Kidney (tissue), 13 donors: ENCODE measurements at regions not wholly inside any gene's neighbourhood (a gene's known extent, or its start where the extent isn't known, plus 50 kb on each side); places are given as distances from the start of the nearest gene placed in this dataset.

ENCODE experiments used
- DNase-seq, 5 donors: peaks; one replicate each; pipeline ENCODE4 v3.0.0-alpha.2; 2013 to 2020
- FAIRE-seq: peaks from 2 replicates; lab custom pipeline; 2012; peaks lifted over from hg19 to GRCh38; lab: Jason Lieb, UNC
- H3K27ac ChIP-seq, 2 donors: one replicate each; pipeline ENCODE4 v1.7.0; 2013; ENCODE audit warnings: low read depth in 2 of 2, low read length in 2 of 2, inconsistent platforms in 1 of 2
- H3K27me3 ChIP-seq: one replicate; pipeline ENCODE4 v1.7.1; 2013; ENCODE audit warnings: low read length, inconsistent platforms; ENCODE audit not compliant: control insufficient read depth, insufficient read depth
- H3K36me3 ChIP-seq, 3 donors: one replicate each; pipeline versions ENCODE4 v1.7.0 to v1.7.1; 2013; ENCODE audit warnings: low read length in 3 of 3, control low read depth in 1 of 3, inconsistent platforms in 1 of 3; ENCODE audit not compliant: insufficient read depth in 3 of 3, control insufficient read depth in 2 of 3
- H3K4me1 ChIP-seq, 3 donors: one replicate each; pipeline versions ENCODE4 v1.7.0 to v1.7.1; 2013; ENCODE audit warnings: low read length in 3 of 3, inconsistent platforms in 1 of 3, low read depth in 1 of 3; ENCODE audit not compliant: control insufficient read depth in 2 of 3, insufficient read depth in 2 of 3
- H3K4me3 ChIP-seq, 3 donors: one replicate each; pipeline versions ENCODE4 v1.7.0 to v1.8.1; 2013; ENCODE audit warnings: low read length in 3 of 3, control low read depth in 1 of 3, inconsistent platforms in 1 of 3
- H3K9ac ChIP-seq, 3 donors: one replicate each; pipeline versions ENCODE4 v1.7.0 to v1.7.1; 2013; ENCODE audit warnings: low read length in 3 of 3, control low read depth in 1 of 3, inconsistent platforms in 1 of 3
- H3K9me3 ChIP-seq, 3 donors: one replicate each; pipeline versions ENCODE4 v1.7.0 to v1.7.1; 2013; ENCODE audit warnings: low read length in 3 of 3, control low read depth in 1 of 3, inconsistent platforms in 1 of 3; ENCODE audit not compliant: control insufficient read depth in 2 of 3, insufficient read depth in 1 of 3
- CTCF ChIP-seq: IDR thresholded peaks from 3 replicates; pipeline ENCODE4 v1.5.1; 2012; ENCODE audit warnings: mild to moderate bottlenecking, moderate library complexity, borderline replicate concordance; ENCODE audit not compliant: insufficient read depth; ENCODE audit errors: extremely low read depth
- intact Hi-C: fragments of 100-400 bp; cut with DNase I; formaldehyde crosslinking; loops from one replicate; pipeline ENCODE4 v1.11.1; 2022
- donor health status: control.
- donor health status: control.
- donor health status: control.
- donor health status: control.
- donor health status: control.
- donor health status: DM: yes; HTN: yes; CAD: no.
- donor health status: Normal renal cell carcinoma (clear cell type).

GRCh38 chr2:41543726-41544125 lies 504.1 kb upstream of the PKDCC start:
- Histone ChIP-seq H3K4me3 (no peak overlapping the region), H3K36me3 (no peaks in the 10 kb centered on the region), H3K27ac (no peak overlapping the region), H3K27me3 (no peaks in the 10 kb centered on the region), H3K9ac (no peak overlapping the region), H3K4me1 (peaks cover 0 to 7% (median 0%) of the 10 kb centered on the region in 3 donors), H3K9me3 (no peaks in the 10 kb centered on the region)
- intact Hi-C loops: no loop called here
- no peak for TF ChIP-seq CTCF
- FAIRE-seq (no peak), DNase-seq (no peak)

- Histone ChIP-seq H3K4me3 (no peak overlapping the region), H3K27ac (no peak overlapping the region), H3K36me3 (no peaks in the 10 kb centered on the region), H3K27me3 (no peaks in the 10 kb centered on the region), H3K4me1 (peaks cover 0 to 7% (median 0%) of the 10 kb centered on the region in 3 donors), H3K9me3 (no peaks in the 10 kb centered on the region), H3K9ac (no peak overlapping the region)
- no peak for TF ChIP-seq CTCF
- no peak for DNase-seq
- FAIRE-seq: no peak
- intact Hi-C loops: no loop called here
Measured at GRCh38 chr2:41544709-41545108, 503.1 kb upstream of the PKDCC start.

DNA sequence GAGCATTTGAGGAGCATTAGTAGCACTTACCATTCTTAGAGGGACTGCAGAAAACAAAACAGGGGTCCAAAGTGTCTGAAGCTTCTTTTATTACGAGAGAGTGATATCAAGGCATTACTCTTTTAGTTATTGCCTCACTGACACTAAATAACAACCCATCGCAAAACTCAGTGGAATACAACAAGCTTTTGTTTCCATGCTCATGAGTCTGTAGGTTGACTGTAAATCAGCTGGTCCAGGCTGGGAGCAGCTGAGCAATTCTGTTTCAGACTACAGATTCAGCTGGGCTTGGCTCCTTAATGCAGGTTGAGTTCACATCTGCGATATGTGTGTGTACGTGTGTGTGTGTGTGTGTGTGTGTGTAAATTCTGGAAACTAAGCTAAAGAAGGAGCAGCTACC lies 501.8 kb upstream of the PKDCC start:
- no peak for TF ChIP-seq CTCF
- Histone ChIP-seq H3K4me1 (peaks cover 0 to 2% (median 0%) of the 10 kb centered on the region in 3 donors), H3K9me3 (no peaks in the 10 kb centered on the region), H3K9ac (no peak overlapping the region), H3K27ac (no peak overlapping the region), H3K36me3 (no peaks in the 10 kb centered on the region), H3K4me3 (no peak overlapping the region), H3K27me3 (no peaks in the 10 kb centered on the region)
- FAIRE-seq (no peak), DNase-seq (no peak)
- intact Hi-C loops: no loop called here

DNA sequence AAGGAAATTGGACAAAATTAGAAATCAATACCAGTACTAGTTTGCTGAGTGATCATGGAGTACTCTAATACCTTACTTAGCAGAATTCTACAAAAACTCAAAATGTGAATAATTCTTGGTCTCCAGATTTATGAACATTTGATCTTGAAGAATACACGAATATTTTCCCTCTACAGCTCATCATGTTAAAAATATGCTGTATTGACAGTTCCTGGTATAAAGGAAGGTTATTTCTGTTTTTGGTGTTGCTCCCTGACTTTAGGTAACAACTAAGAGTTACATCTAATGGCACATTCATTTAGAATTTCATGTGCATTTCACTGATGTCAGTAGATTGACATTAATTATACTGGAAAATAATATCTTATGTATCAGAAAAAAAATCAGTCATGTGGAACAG lies 479.2 kb upstream of the PKDCC start:
- FAIRE-seq (no peak), DNase-seq (no peak)
- H3K36me3 ChIP-seq: no peaks in the 10 kb centered on the region
- intact Hi-C loops: no loop called here
- H3K9me3 ChIP-seq: no peaks in the 10 kb centered on the region
- TF ChIP-seq CTCF: no peak
- no peaks in the 10 kb centered on the region for H3K4me1 ChIP-seq
- no peak overlapping the region for H3K27ac ChIP-seq
- no peak overlapping the region for H3K4me3 ChIP-seq
- no peaks in the 10 kb centered on the region for H3K27me3 ChIP-seq
- no peak overlapping the region for H3K9ac ChIP-seq
